AG09309 (cell line): ENCODE measurements at regions not wholly inside any gene's neighbourhood (a gene's known extent, or its start where the extent isn't known, plus 50 kb on each side); places are given as distances from the start of the nearest gene placed in this dataset.
"Not testable (repeated sequence)": the region's sequence is repeated elsewhere in the genome, so short reads cannot be mapped to it uniquely, and the experiment has no call there.

Experiments used
- DNase-seq: peaks from one replicate; pipeline ENCODE4 v3.0.0-alpha.2; 2010; ENCODE audit warnings: low read depth
- H3K4me3 ChIP-seq: 2 replicates; pipeline ENCODE4 v1.5.1; 2011; ENCODE audit warnings: mild to moderate bottlenecking, low read depth, low read length, moderate library complexity; ENCODE audit not compliant: control insufficient read depth
- CTCF ChIP-seq: IDR thresholded peaks from 2 replicates; pipeline ENCODE4 v1.5.1; 2011; ENCODE audit warnings: mild to moderate bottlenecking, low read depth, low read length, inconsistent platforms; ENCODE audit not compliant: insufficient read depth, control insufficient read depth; ENCODE audit errors: missing control alignments

- no peak for DNase-seq
- TF ChIP-seq CTCF, result peak; percentile 31
Measured at GRCh38 chr4:135418353-135418752, 1216.8 kb upstream of the PABPC4L start.

GRCh38 chr4:135412213-135412612 is 1210.6 kb upstream of the PABPC4L start:
- DNase-seq, result no peak
- TF ChIP-seq CTCF, result no peak
- no peak overlapping the region for H3K4me3 ChIP-seq

More at GRCh38 chr4:135418353-135418752, 1216.8 kb upstream of the PABPC4L start:
- H3K4me3 ChIP-seq, result no peak overlapping the region

- no peak for DNase-seq
- H3K4me3 ChIP-seq, result no peak overlapping the region
- TF ChIP-seq CTCF, result no peak
Measured at GRCh38 chr4:135411251-135411650, 1209.7 kb upstream of the PABPC4L start.

- DNase-seq, result not testable (repeated sequence)
Measured at GRCh38 chr4:135409261-135409660, 1207.7 kb upstream of the PABPC4L start.

GRCh38 chr4:135408109-135408508 is 1206.5 kb upstream of the PABPC4L start:
- DNase-seq, result no peak
- H3K4me3 ChIP-seq, result no peak overlapping the region
- no peak for TF ChIP-seq CTCF

More at GRCh38 chr4:135409261-135409660, 1207.7 kb upstream of the PABPC4L start:
- H3K4me3 ChIP-seq, result not testable (repeated sequence)

GRCh38 chr4:135406597-135406996 is 1205.0 kb upstream of the PABPC4L start:
- not testable (repeated sequence) for H3K4me3 ChIP-seq, DNase-seq

GRCh38 chr4:135385830-135386581 is 1184.4 kb upstream of the PABPC4L start:
- no peak overlapping the region for H3K4me3 ChIP-seq
- no peak for DNase-seq
- no peak for TF ChIP-seq CTCF
